GM11168 (cell line): ENCODE measurements at regions not wholly inside any gene's neighbourhood (a gene's known extent, or its start where the extent isn't known, plus 50 kb on each side); places are given as distances from the start of the nearest gene placed in this dataset.

Source experiments
- in situ Hi-C: fragments of 300-500 bp; cut with MboI; formaldehyde crosslinking; loops from one replicate; pipeline ENCODE4 v1.12.0; 2022; ENCODE audit warnings: low sequenced_read_pairs; ENCODE audit not compliant: unreplicated experiment

DNA sequence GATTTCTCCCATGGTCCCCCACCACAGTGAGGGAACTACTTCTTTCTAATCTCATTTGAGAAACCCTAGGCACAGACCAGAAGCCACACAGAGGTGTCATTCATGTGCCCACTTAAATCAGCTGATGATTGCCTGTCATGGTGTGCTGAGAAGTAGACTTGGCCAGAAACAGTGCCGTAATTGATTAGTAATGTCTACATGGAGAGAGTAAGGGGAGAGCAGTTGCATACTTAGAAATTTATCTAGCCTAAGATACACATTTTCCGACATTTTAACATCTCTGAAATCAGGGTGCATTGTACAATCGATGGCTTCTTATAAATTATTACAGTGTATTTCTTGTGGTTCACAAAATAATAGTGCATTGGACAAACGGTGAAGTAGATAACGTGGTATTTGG is 271.8 kb downstream of the IRF8 start:
- in situ Hi-C loops = no loop called here

DNA sequence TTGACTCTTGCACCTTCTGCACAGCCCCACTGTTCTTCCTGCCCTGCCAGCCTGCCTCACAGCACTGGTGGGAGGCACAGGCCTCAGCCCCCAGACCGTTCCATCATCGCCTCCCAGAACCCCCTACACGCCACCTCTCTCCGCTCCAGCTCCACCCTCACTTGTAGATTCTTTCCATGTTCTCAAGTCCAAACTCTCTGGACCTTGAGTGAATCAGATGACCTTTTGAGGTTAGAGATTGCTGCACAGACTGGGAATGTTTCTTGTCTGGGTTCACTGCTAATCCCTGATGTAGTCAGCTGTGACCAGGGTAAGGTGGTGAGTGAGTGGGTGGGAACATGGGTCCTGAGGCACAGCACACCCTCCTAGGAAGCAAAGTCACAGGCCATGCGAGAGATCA is 272.4 kb downstream of the IRF8 start:
- in situ Hi-C loops = no loop called here

DNA sequence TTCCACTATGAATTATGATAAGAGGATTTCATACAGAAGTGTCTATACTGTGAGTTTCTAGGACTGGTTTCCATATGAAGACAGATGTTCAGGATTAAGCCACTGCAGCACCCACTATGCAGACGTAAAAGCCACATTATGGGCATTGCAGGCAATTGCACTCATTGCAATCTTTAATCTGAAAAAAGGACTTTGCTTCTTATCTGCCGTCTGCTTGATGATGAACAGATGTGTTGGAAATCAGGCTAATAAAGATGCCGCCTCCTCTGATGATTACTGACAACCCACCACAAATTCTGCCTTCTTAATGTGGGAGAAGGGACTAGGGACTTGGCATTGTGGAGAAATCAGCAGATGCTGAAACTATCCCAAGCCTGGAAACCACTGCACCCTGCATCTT is 276.9 kb downstream of the IRF8 start:
- in situ Hi-C loops = no loop called here

DNA sequence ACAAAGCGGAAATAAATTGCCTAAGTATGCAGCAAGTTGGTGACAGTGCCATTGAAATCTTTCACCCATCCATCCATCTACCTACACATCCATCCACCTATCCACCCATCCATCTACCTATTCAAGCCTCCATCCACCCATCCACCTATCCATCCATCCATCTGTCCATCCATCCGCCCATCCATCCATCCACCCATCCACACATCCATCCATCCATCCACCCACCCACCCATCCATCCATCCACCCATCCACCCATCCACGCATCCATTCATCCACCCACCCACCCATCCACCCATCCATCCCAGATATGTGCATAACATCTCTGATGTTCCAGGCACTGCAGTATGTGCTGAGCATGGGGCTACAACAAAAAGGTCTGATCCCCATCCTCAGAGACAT is 277.5 kb downstream of the IRF8 start:
- in situ Hi-C loops = no loop called here

DNA sequence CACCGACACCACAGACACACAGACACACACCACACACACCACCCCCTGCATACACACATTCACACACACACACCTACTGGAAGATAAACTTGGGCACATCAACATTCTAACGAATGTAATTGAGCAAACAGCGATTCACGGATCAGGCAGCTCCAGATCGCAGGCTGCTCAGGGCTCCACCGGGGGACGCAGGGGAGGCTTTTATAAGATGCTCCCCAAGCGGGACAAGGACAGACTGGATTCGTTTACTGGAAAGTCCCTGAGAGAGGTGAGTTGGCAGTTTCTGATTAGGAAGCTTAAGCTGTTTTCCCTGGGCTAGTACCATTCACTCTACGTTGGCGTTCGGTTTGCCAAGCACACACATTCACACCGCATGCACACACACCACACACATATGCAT is 281.3 kb downstream of the IRF8 start:
- in situ Hi-C loops = no loop called here

DNA sequence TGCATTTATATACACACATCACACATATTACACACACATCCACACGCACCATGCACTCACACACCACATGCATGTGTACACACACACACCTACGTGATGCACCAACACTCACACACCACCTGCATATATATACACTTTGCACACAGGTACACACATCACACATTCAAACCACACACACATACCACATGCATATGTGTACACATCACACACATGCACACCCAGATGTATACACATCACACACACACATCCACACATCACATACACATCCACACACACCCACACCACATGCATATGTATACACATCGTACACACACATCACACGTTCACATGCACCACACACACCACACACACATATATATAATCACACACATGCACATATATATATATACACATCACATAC is 281.8 kb downstream of the IRF8 start:
- in situ Hi-C loops = no loop called here

DNA sequence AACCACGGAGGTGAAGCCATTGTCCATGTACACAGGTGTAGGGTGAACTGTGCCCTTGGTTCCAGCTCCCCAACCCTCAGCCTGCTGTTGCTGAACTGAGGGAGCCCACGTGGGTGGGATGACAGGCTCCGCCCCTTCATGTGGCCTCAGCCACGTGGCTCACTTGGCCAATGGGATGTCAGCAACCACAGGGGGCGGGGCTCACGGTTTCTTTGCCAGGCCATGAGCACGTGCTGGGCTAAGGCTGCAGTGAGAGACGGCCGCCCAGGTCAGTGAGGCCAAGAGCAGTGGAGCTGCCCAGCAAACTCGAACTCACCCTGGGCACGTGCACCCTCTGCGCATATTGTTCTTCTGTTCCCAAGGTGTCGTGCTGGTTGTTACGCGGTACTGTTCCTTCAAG is 282.6 kb downstream of the IRF8 start:
- in situ Hi-C loops = no loop called here

DNA sequence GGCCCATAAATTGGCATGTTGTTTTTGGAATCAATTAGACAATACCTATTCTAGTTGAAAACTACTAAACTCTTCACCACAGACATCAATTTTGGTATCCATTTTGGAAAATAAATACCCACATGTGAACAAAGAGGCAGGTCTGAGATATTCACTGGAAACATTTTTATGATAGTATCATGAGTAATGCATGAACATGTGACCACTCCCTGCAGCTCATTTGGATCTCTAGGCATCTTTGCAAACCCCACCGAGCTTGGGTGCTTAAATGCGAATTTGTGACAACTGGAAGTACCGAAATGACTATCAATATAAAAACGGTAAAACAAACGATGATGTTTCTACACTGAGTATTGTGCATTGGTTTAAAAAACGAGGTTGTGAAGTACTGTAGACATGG is 285.2 kb downstream of the IRF8 start:
- in situ Hi-C loops = no loop called here

DNA sequence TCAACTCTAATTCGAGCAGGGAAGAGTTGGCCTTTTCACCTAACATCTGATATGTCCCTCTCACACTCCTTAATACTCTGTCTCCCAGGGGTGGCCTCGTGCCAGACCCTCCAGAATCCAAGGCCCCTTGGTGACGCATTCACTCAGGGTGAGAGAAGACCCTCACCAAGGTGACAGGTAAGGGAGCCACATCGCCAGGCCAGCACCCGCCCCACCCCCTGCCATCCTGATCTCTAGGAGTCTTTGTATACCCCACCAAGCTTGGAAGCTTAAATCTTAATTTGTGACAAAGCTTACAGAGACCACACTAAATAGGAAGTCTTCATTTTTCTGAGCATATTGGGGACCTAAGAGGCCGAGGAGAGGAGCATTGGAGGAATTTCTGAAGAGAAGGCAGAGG is 286.1 kb downstream of the IRF8 start:
- in situ Hi-C loops = no loop called here

DNA sequence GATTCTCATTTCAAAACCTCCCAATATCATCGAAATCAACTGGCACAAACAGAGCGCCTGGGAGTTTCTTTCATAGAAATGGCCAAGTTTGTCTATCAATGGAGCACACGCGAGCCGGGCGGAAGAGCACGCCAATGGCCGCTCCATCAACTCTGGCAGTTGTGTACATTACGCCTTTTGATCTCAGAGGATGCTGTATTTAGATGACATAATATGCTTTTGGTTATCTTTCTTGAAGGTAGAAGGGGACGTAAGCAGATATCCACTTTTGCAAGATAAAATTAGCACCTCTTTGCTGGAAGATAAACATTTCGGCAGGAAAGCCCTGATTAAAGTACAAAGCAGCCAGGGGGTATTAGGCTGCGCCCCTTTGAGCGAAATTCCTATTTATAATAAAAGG is 287.4 kb downstream of the IRF8 start:
- in situ Hi-C loops = no loop called here

DNA sequence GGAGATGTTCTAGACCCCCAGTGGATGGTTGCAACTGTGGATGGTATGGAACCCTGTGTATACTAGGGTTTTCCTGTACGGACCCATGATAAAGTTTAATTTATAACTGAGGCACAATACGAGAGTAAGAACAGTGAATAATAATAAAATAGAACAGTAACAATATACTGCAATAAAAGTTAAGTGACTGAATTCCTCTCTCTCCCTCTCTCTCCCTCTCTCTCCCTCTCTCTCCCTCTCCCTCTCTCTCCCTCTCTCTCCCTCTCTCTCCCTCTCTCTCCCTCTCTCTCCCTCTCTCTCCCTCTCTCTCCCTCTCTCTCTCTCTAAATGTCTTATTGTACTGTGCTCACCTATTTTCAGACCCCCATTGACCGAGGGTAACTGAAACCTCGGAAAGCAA is 291.0 kb downstream of the IRF8 start:
- in situ Hi-C loops = no loop called here

DNA sequence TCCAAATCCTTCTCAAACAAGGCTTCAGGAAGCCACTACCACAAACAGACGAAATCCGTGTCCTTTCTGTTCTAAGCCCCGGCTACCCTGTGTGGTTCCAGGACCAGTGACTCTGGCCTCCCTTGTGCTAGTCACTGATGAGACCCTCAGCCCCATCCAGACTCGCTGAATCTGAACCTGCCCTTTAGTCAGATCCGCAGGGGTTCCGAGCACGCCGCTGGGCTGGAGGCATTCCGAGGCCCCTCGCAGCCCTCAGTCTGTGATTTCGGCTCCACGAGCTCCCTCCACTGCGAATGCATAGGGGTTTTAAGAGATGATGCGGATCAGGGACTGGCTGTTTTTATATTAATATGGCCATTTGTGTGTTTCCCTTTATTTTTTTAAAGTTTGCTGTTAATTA is 292.7 kb downstream of the IRF8 start:
- in situ Hi-C loops = no loop called here

DNA sequence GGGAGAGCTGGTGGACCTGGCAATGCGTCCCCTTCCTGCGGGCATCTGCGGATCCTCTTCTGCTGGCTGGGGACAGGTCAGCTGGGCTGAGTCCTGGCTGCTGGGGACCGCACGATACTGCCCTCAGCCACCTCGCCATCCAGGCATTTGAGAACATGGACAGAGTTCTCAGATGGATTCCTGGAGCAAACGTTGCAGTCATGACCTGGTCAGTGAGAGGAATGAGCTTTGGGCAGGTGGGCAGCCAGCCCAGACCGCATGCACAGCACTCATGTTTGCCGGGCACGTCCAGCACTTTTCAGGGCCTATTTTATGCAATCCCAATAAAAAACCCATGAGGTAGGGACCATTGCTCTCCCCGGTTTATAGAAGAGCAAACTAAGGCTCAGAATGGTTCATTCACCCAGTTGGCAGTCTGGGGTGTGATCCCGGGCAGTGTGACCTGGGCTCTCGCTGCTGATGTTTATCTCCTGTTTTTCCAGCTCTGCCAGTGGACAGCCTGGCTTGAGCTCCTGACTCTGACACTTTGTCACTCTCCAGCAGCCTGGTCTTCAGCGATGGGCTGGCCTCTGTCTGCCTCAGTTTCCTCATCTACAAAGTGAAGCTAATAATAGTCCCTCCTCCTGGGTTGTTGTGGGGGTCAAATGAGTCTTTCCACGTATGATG is 294.7 kb downstream of the IRF8 start:
- in situ Hi-C loops = no loop called here

DNA sequence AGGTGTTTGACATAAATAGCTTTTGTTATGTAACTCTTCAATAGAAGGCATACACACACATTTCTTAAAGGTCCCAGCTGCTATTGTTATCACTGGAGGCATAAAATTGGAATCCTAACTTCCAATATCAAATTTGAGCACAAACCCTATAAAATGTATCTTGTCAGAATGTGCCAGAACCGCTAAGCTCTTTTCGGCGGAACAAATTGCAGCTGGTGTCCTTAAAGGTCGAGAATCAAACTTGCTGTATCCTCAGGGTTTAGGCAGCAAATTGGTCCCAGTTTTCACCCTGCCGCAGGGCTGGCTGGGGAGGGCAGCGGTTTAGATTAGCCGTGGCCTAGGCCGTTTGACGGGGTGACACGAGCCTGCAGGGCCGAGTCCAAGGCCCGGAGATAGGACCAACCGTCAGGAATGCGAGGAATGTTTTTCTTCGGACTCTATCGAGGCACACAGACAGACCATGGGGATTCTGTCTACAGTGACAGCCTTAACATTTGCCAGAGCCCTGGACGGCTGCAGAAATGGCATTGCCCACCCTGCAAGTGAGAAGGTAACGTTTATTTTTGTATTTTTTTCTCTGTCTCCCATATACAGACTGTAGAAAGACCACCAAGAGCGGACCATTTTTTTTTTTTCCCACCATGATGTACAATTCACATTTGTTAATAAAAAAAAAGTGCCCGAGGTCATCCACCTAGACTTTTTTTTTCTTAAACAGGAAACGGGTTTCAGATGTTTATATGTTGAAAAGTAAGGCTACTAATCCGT is 297.1 kb downstream of the IRF8 start:
- in situ Hi-C loops = no loop called here

DNA sequence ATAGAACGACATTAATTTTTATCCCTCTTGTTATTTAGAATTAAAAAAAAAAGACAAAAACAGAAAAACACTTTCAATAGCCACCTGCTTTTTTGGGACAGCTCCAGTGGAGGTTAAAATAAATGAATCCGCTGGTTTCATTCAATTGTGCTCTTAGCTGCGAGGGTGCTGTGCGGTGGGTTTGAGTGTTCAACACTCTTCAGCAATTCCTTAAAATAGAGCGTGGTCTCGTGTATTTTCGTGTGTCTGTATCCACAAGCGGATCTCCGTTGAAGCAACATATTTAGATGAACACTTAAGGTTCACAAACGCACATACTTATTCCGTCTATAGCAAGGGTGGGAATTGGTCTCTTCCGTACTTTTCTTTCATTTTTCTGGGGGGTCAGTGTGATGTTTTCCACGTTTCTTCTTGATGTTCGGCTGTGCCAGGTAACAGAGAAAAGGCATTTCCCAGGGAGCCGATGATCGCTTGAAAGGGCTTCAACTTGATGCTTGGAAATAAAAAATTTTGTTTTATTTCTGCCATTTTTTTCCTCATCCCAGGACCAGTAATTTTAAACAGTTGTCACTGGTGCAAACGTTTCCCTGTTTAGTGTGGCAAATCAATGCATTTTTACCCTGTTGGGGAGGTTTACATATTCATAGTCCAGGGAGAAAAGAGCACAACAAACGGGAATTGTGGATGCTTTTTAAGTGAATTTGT is 297.9 kb downstream of the IRF8 start:
- in situ Hi-C loops = no loop called here

DNA sequence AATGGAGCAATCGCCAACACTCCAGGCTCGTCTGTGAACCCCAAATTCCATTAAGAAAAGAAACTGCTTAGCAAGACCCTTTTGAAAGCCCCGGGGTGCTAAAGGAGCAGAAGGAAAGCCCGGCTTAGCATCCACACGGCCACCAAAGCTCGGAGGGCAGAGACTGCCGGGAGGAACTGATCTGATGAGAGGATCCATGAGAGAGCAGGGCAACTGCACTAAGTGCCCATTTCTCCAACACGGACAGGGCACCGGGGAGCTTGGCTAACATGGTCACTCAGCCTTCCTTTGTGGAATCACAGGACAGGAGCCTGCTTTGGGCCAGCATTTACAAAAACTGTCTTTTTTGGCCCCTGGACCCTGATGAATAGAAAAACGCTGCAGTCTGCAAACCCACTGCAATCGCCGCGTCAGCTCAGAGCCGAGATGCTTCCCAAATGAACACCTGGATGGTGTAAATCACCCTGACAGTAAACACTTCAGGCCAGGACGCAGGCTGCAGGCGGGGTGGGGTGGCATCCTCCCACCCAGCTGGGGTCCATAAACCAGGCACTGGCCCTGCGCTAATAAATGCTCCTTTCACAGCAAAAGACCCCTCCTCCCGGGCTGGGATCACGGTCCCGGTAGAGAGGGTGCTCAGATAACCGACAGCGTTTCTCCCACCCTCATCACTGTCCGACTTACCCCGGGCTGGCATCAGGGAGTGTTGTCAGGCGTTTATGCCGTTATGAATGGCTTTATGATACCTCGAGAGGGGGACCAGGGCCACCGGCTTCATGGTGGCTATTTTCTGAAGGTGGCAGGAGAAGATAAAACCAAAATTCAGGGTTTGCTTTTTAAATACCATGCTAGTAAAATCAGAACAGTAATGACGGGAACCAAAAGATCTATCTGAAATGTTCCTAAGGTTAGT is 299.5 kb downstream of the IRF8 start:
- in situ Hi-C loops = no loop called here

DNA sequence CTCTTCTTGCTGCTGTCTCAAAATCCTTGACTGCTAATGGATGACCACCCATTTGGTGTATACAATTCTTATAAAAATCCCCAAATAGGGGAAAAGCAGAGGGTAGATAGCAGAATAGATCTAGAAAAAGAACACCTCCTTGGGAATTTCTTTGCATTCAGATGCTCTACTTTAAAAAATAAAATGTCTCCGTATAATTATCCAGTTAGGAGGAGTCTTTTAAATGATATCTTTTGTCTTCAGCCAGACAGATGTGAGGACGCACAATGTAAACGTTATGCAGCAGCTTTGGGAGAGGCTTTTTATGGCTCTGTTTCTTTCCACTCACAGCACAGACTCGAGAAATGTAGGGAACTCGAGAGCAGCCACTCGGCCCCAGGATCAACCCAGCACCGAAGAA is 300.2 kb downstream of the IRF8 start:
- in situ Hi-C loops = no loop called here

DNA sequence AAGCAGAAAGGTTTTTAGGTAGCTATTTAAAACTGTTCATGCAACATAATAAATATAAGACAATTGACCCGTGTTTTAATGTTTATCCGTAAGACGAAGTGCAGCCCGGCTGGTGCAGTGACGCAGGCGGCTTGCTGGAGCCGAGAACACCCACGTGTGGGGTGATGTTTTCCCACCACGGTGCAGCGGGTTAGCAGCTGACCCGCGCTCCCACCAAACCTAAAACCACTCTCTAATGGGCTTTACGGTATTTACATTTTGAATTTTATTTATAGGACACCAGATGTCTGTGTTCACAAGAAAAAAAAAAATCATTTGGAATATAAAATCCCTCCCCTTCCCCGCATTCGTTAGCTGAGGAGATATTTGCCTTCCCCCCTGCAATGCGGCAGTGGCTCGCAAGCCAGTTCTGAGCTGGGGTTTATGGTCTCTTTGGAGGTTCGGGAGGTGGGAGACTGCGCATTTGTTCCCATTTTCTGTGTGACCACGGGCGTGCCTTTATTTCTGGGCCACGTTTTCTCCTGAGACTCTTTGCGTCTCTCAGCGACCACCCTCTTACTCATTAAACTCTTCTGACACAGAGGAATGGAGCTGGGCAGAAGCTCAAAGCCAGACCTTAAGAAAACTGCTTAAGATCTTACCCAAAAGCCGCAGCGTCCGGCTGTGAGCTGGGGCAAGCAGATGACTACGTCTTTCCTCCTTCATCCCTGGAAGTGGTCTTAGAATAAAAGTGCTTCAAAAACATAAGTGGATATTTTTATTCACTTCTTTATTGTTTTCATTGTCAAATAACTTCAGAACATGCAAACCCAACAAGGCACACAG is 301.1 kb downstream of the IRF8 start:
- in situ Hi-C loops = no loop called here

DNA sequence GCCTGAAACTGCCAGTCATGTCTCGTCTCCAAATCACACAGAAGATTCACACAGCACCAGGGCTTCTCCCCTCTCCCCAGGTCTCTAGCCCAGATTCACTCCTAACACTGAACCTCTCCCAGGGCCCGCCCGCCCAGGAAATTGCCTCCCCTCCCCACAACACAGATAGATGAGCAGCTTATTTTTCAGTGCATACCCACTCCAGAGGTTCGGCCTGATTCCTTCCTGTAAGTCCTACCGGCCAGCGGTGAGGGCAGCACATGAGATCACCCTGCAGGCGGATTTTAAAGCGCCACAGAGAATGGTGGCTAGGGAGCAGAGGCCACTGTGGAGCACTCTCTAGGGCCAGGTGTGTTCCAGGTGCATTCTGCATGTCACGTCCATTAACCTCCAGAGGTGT is 301.8 kb downstream of the IRF8 start:
- in situ Hi-C loops = no loop called here

DNA sequence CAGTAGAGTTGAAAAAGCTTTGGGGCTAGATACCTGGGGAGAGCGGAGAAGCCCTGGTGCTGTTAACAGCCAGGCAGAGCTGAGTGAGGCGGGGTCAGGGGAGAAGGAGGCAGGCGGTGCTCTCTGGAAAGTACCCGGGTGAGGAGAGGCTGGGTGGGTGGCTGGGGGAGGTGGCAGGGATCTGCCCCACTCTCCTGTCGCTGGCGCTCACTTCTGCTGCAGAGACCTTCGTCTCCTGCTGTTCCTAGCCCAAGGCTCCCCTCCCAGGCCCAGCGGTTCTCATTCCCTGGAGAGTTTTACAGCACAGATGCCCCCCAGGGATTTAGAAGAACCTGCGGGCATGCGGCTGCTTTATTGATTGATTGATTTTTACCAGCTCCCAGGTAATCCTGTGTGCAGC is 302.8 kb downstream of the IRF8 start:
- in situ Hi-C loops = no loop called here
